Activated naive CD8-positive, alpha-beta T cell treated with anti-CD3 and anti-CD28 coated beads, Interleukin-2, amount 50 U/mL, for 16 hours (primary cell): ENCODE measurements at regions not wholly inside any gene's neighbourhood (a gene's known extent, or its start where the extent isn't known, plus 50 kb on each side); places are given as distances from the start of the nearest gene placed in this dataset.

Experiments
- DNase-seq: peaks from one replicate; pipeline ENCODE4 v3.0.0-alpha.2; 2020; ENCODE audit warnings: low read depth, low spot score

DNA sequence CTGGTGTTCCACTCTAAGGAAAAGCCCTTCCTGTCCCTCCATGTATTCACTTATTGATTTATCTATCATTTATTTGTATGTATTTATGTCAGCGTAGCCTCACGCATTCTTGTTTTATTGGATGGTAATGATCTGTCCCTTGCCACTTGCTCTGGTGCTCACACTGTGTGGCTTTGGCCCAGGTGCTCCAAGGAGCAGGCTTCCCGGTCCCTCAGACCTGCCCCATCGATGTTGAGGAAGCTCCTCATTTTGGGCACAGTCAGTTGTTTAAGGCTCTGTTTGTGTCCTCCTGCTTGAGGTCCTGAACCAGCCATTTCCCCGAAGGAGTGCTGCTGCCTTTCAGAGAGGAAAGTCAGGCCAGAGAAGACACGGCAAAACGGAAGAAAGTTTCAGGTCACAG lies 1485.4 kb downstream of the TBC1D22A start:
- no peak for DNase-seq

DNA sequence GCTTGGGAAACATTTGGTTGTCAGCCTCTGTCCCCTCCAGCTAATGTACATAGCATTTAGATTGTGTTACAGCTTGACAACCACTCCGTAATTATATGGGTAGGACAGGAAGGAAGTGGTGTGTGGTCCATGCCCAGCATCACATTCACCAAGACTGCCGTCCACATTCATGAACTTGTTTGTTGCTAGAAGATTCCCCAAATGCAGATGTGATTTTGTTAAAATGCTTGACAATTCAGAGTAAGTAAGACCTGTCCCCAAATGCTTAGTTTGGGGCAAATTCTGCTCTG lies 1482.7 kb downstream of the TBC1D22A start:
- no peak for DNase-seq

DNA sequence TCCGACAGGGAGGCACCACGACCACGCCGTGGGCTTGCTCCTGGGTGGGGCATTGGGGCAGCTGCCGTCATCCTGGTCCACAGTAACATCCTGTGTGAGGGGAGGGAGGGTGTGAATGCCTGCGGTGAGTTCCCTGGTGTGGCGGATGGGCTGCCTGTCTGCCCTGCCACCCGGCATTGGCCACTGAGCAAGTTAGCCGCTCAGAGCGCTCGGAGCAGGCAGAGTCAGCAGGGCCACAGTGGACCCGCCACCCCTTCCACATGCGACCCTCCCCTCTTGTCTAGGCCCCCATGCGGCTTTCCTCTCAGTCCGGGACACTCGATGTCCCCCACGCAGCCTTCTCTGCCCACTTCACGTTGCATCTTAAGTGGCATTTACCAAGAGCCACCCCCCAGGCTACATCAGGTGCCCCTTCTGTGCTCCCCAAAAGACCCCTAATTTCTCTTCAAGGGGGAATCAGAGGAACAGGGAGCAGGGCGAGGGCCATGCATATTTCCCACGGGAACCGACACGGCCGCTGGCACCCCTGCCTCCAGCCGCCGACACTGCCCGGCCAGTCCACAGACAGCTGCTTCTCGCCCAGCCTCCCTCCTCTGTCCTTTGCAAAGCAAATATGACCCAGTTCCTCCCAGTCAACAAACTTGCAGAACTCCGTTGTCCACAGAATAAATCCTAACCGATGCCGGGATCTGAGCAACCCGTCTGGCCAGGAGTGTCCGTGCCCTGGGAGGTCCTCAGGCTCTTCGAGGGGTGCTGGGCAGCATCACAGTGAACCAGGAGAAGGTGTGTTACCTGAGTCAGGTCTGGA lies 1482.1 kb downstream of the TBC1D22A start:
- no peak for DNase-seq

DNA sequence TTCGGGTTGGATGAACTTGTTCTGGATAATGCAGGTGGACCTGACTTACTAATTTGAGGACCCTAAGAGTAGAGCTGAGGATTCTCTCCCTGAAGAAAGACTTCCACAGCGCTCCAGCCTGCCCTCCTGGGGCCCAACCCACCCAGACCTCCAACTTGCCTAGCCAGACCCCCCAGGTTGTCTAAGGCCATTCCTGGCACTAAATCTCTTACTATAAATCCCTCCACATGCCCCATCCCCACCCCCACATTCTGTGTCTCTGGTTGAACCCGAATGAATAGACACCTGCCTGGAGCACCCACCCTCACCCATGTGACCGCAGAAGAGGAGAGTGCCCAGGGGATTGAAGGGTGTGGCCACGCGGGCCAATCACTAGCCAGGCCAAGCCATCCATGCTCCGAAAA lies 1480.0 kb downstream of the TBC1D22A start:
- no peak for DNase-seq

DNA sequence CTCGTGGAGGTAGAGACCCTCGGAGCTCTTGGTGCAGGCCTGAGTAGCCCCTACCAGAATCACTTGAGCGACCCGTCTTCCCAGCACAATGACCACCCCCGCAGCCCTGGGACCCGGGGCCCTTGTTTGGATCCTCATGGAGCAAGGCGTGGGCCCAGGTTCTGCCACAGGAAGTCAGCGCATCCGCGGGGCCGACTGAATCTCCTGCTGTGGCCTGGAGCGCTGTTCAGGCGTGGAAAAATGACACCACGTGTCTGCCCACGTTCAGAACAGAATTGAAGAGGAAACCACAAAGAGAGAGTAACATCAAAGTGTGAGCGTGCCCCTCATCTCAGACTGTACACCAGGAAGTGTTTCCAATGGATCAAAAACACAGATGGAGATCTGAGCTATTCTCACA lies 1479.2 kb downstream of the TBC1D22A start:
- DNase-seq, result no peak

DNA sequence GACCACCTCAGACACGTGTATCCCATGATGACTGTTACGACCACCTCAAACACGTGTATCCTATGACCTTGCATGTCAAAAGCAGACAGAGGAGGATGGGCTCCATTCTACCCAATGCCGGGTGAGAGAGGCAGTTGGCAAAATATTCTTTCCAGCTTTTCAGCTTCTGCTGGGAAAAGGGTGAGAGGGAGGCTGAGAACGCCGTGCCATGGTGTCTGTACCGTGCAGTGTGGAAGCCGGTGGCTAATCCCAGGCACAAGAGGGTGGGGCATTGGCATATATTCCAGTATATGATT lies 1478.4 kb downstream of the TBC1D22A start:
- DNase-seq, result no peak

DNA sequence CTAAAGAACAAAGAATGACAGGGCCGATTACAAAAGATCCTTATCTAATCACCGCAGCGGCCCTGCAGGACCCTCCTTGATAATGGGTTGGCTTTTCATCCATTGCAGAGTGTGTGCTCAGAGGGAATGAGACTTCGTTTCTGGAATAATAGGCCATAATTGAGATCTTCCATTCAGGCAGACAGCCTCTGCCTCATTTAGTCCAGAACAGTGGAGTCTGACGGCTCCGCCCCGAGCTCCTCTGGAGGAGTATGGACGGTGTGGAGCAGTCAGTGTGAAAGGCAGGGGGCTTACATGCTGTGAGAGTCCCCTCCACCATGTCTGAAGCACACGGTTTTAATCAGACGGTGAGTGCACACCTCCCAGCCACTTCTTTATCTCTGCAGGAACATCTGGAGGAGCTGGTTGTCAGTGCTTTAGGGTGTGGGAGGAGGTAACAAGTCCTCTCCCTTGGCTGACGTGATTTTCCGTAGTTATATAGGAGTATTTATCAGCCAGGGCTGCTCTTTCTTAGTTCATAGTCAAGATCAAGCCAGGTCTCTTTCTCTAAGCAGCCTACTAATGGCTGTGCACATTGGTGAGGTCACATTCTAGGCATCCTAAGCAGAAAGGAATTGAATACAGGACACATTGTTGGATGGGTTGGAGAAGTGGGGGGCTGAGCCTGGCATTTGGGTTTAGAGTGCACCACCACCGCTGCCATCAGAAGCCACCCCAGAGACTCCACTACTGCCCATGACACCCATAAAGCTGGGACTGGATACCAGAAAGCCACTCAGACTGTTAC lies 1477.9 kb downstream of the TBC1D22A start:
- DNase-seq, result no peak

DNA sequence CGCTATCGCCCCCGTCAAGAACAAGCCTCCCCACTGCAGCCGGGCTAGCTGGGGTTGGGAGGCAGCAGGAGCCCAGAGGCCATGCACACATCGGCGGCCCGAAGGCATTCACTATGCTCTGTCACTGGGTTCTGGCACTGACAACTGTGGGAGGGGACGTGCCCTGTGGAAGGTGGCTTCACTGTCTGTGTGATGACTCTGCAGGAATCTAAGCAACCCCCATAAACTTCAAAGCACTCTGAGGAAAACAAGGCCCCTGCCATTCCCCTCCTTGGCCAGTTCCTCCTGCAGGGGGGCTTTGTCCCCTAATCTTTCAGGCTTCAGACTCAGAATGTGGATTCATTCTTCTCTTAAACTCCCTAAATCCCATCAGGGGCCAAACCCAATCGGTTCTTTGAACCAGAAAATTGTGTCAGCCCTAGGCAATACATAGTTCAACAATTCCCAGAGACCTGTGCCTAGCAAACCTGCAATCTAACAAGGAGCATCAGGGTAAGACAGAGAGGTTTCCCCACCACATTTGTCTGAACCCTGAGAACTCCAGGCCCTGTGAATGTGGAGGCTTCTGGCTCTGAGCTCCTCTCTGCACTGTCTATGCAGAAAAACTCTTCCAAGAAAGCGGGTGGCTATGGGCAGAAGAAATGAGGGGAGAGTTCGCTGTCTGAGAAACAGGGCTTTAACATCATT lies 1477.2 kb downstream of the TBC1D22A start:
- DNase-seq, result no peak

DNA sequence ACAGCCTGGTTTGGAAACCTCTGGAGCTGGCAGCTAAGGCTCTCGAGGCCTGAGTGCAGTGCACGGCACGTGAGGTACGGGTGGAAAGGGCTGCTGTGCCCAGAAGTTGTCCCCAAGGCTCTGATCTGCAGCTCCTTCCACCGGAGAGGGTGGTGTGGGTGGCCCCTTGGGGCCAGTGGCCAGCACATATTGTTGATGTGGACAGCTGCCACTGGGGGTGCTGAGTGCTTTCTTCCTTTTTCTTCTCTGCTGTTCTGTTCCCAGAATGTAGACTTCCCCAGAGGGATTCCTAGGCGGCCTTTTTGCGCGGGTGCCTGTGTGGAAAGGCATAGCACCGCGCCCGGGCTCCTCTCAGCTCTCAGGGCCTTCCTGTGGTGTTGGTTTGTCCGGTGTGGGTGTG lies 1476.5 kb downstream of the TBC1D22A start:
- DNase-seq, result no peak

DNA sequence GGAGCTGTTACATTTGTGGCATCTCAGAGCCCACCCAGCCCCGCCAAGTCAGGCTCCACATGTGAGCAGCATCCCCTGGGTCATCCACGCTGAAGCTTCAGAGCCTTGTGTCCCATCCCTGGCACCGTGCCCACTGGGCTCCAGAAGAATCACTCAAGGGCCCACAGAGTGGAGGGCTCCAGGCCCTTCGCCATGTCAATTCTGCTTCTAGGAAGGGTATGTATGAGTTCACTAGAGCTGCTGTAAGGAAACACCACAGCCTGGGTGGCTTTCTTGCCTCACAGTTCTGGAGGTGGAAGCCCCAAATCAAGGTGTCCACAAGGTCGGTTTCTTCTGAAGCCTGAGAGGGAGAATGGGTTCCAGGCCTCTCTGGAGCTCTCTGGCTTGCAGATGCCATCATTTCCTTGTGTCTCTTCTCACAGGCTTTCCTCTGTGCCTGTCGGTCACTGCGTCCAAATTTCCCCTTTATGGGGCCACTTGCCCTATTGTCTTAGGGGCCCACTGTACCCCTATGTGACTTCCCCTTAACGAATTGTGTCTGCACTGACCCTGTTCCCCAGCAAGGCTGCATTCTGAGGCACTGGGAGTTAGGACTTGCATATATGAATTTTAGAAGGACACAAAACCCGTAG lies 1476.0 kb downstream of the TBC1D22A start:
- no peak for DNase-seq

DNA sequence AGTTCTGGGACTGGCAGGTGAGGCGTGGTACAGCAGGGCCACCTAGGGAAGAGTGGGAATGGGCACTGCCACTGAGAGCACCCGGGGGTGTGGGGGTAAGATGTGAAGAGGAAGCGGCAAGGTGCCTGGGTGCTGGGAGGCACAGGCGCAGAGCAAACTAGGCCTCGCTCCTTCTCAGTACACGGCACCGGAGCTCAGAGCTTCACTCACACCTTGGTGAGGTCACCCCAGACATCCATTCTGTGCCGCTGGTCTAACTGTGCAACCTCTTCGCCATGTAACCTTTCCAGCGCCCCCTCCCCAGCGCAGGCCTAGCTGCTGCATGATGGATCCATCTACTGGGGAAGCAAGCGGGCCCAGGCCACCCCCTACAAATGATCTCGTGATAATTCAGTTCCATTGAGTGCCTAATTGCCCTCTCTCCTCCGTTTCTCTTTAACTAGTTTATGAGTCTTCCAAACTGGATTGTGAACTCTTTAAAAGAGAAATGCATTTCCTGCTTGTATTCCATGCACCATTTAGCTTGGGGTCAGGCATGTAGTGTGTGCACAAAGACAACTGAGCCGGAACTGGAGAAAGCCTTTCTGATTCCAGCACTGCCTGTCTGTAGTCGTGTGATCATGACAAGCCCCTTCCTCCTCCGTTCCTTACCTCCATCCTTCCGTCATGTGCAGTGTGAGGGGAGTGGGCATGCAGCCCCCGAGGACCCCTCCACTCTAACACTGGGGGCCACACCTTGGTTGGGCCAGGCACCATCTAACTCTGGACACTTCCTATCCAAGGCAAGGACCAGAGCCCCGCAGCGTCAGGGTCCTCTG lies 1475.2 kb downstream of the TBC1D22A start:
- no peak for DNase-seq

DNA sequence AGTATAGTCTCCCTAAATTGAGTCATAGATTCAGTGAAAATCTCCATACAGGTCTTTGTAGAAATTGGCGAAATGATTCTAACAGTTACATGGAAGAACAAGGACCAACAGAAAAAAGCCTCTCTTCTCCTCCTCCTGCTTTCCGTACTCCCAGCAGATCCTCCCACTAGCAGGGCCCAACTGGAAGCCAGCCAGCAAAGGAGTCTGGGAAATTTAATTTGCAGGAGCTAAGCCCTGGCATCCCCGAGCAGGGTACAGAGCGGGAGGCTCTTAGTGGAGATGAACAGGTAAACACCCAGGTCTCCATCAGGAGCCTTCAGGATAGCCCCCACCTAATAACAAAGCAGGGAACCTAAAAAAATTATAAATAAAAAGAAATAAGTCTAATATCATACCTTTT lies 1473.8 kb downstream of the TBC1D22A start:
- no peak for DNase-seq

DNA sequence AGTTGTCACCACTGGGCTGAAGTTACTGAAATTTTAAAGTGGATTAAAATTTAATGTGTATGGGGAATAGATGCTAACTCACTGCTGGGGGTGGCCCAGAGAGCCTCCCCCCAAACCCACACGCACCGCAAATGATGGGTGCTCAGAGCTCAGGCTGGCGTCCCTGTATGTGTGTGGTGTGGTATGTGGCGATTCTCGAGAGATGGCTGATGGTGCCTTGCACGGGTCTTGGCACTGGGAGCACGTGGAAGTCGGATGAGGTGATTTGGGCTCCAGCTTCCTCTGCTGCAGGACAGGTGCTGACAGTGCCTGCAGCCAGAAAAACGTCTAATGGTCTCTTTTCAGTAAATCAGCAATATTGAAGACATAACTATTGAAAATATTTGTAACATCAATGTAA lies 1473.3 kb downstream of the TBC1D22A start:
- no peak for DNase-seq

DNA sequence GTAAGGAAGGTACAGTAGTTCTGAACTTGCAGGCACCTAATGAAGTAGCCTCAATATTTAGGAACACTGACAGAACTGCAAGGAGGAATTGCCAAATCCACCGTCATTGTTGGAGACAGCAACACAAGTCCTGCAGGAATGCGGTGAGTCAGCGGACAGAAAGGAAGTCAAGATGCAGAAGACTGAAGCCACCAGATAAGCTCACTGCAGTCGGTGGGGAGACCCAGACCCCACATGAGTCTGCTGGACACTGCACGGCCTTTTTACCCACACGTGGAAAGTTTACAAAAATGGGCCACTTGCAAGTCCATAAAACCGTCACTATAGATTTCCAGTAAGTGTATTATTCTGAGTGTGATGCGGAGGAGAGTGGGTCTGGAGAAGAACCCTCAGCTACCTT lies 1471.6 kb downstream of the TBC1D22A start:
- no peak for DNase-seq

DNA sequence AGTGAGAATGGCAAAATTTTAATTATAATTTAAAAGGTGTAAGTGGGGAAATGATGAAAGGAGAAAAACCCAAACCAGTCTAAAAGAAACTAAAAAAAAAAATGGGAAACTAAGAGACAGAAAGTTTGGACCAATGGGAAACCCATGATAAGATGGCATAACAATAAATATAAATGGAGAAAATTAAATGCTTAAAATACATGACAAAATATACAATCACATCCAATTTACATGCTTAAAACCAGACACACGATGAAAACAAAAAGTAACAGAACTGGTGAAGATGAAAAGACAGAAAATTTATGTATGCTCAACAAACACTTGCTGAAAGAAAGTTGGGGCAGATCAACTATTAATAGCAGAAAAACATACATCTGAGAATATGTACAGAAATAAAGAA lies 1471.1 kb downstream of the TBC1D22A start:
- no peak for DNase-seq

DNA sequence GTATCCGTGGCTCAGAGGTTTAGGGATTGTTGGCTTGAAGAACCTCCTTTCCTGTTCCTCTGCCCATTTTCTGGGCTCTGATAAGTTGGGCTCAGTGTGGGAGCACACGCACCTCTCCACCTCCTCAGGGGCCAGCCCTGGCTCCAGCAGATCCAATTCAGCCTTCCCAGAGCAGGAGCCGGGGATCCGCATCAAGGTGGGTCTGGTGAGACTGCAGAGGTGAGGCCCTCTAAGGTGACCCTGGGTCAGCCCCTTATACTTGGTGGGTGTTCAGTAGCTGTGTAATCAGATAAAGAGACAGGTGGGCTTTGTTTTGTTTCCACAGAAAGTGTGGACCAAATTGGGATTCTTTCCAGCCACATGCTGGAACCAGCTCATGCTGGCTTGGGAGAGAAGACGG lies 1466.0 kb downstream of the TBC1D22A start:
- DNase-seq, result no peak

DNA sequence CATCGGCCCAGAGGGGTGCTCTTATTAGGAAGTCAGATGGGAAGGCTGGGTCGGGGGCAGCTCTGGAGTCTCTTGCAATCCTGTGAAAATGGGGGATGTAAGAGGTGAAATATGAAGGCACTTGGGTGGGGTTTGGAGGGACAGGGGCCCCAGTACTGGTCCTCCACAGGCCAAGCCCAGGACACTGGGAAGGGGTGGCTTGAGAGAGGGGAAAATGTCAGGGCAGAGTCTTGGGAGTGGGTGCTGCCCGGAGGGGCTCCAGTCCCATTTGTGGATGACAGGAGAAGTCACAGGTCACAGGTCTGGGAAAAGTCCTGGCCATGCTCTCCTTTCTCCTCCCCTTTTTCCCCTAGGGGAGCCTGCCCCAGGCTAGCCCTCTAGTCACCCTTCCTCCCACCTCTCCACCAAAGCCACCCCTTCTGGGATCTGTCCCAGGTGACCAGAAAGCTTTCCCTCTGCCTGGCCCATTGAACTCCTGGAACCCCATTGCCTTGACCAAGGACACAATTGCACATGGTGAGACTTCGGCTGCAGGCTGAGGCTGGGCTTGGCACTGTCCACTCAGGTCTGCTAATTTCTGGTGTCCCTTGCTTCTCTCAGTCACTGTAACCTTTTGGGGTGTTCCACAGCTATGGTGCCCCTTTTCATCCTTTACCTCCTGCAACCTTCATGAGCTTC lies 1465.0 kb downstream of the TBC1D22A start:
- DNase-seq, result no peak

DNA sequence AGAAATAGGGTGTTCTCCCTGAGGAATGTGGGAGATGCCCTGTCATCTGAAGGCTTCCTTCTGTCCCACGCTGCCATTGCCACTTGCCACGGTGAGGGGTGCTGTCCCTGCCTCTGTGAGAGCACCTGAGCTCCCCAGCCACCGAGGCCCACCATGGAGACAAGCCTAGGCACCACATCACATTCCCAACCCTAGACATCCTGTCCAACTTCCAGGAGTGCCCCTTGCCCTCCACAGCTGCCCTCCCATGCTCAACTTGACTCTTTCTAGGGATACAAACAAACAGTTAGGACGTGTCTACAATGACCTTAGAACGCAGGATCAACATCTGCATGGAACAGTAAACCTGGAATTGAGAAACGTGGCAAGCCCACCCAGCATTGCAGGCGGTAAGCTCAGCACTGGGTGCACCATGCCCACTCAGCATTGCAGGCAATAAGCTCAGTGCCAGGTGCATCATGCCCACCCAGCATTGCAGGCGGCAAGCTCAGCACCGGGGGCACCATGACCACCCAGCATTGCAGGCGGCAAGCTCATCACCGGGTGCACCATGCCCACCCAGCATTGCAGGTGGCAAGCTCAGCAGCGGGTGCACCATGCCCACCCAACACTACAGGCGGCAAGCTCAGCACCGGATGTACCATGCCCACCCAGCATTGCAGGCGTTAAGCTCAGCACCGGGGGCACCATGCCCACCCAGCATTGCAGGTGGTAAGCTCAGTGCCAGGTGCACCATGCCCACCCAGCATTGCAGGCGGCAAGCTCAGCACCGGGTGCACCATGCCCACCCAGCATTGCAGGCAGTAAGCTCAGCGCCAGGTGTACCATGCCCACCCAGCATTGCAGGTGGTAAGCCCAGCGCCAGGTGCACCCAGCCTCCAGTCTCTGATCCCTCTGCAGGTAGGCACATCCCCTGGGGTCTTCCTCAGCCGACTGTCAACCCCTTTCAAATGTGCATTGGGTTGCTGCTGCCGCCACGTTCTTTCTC lies 1463.9 kb downstream of the TBC1D22A start:
- DNase-seq, result no peak

DNA sequence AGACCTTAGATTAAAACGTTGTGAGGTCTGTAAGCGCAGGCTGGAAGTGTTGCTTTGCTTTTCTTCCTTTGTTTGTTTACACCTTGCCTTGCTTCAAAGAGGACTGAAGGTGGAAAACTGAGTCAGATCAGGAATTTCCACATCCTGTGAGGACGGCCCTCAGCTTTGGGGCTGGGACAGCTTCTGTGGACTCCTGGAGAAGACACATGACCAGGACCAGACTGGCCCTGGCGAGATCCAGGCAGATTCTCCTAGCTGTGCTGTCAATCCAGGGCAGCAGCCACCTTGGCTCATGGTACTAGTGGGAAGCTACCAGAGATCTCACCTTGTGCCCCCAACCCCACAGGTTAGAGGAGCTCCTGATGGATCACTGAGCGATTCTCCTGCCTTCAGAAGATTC lies 1461.9 kb downstream of the TBC1D22A start:
- DNase-seq, result no peak
